Esophagus squamous epithelium (tissue), 4 donors: ENCODE measurements at regions not wholly inside any gene's neighbourhood (a gene's known extent, or its start where the extent isn't known, plus 50 kb on each side); places are given as distances from the start of the nearest gene placed in this dataset.

Experiments
- CTCF ChIP-seq, 6 experiments: fragments of 450-650 bp in 4 of 6; fragments of 200-600 bp in 2 of 6; sonication (generic) in 2 of 6; IDR thresholded peaks; one replicate each; pipeline ENCODE4 v1.5.1; 2016 to 2019; ENCODE audit warnings: antibody characterized with exemption in 6 of 6, mild to moderate bottlenecking in 4 of 6, moderate library complexity in 4 of 6
- POLR2A ChIP-seq, 4 donors: fragments of 450-650 bp; IDR thresholded peaks; one replicate each; pipeline ENCODE4 v1.6.1; 2017; ENCODE audit warnings: antibody characterized with exemption in 4 of 4, mild to moderate bottlenecking in 4 of 4, moderate library complexity in 3 of 4

GRCh38 chr1:184297244-184297750 lies 89.5 kb upstream of the C1orf21 start:
- TF ChIP-seq POLR2A (IDR thresholded peaks at IDR 0.05) (no peak), CTCF (IDR thresholded peaks at IDR 0.05) (no peak)
